GM21423 (cell line): ENCODE measurements at regions not wholly inside any gene's neighbourhood (a gene's known extent, or its start where the extent isn't known, plus 50 kb on each side); places are given as distances from the start of the nearest gene placed in this dataset.

Source experiments
- ATAC-seq: cut with Tn5 transposase; IDR thresholded peaks from one replicate; pipeline ENCODE4 v1.9.1; 2021; ENCODE audit warnings: mild to moderate bottlenecking, moderate library complexity; ENCODE audit not compliant: unreplicated experiment

DNA sequence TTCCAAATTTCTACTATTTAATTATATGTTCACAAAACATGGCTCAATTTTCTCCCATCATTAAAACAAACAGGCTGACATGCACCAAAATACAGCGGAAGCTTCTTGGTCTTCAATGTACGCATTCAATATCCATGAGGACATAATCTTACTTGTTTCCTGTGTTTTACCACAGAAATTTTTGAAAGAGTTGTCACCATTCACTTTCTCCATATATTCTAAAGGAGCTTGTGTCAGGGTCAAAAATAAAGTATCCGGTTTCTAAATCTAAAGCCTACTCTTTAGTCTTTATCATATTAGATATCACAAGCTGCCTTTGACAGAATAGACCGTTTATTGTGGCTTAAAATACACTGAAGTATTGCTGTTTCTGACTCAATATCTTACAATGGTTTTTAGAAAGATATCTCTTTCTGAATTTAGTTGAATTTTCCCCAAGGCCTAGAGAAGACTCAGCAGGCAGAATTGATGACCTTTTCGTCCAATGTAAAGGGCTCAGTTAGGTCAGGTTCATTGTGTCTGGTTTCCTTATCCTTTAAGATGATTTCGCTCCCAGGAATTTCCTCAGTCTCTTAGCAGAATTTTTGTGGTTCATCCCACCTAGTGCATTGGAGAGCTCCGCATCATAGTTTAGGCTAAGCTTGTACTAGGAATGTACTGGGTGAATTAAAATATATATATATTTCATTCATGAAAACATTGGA is 717.2 kb downstream of the NCAM2 start:
- no peak for ATAC-seq

DNA sequence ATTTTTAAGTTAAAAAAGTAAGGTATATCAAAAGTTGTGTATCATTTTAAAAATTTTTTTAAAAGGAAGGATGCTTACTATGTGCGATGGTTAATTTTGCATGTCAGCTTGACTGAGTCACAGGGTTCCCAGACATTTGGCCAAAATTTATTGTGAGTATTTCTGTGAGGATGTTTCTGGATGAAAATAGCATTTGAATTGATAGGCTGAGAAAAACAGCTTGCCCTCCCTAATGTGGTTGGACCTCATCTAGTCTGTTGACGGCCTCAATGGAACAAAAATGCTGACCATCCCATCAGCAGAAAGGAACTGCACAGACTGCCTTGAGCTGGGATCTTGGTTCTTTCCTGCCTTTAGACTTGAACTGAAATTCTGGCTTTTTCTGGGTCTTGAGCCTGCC is 724.5 kb downstream of the NCAM2 start:
- ATAC-seq: no peak

DNA sequence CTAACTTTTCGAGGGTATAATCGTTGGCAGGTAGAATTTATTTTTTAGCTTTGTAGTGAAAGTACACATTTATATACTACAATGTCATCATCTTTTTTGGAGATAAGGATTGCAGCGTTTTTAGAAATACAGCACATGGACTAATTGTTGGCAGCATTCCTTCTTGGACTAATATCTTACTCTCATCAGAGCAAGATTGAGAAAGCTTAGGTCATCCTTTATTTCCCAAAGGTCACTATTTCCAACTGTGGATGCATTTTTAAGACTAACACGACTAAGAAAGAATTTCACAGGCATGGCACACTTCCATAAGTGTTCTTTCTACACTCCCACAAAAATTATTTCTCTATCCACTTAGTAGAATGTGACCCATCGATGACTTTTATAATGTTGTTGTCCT is 732.3 kb downstream of the NCAM2 start:
- ATAC-seq: no peak

DNA sequence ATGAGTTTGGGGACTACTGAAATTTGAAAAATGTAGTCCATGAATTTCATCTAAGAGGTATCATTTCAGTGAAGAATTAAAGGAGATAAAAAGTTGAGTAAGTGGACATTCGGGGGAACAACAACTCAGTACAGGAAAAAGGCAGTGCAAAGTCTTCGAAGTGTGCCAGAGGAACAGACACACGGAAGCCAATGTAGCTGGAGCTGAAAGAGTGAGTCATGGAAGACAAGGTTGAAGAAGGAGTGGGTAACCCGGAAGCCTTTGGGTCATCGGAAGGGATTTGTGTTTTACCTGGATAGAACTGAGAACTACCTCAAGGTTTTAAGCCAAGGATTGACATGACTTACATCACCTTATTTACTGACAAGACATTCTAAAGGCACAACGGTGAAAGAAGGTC is 733.4 kb downstream of the NCAM2 start:
- no peak for ATAC-seq

DNA sequence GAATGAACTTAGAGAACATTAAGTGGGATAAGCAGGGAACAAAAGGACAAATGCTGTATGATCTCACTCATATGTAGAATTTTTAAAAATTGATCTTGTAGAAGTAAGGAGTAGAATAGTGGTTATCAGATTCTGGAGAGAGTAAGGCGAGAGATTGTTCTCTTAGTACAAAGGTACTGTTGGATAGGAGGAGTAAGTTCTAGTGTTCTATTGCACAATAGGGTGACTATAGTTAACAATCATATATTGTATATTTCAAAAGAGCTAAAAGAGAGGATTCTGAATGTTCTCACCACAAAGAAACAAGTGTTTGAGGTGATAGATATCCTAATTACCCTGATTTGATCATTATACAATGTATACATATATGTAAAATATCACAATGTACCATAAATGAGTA is 735.9 kb downstream of the NCAM2 start:
- no peak for ATAC-seq

DNA sequence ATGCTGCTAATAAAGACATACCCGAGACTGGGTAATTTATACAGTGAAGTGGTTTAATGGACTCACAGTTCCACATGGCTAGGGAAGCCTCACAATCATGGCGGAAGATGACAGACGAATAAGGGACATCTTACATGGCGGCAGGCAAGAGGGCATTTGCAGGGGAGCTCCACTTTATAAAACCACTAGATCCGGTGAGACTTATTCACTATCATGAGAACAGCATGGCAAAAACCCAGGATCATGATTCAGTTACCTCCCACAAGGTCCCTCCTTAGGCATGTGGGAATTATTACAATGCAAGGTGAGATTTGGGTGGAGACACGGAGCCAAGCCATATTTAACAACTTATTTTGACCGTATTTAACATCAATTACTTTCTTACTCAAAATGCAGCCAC is 739.0 kb downstream of the NCAM2 start:
- ATAC-seq: no peak

DNA sequence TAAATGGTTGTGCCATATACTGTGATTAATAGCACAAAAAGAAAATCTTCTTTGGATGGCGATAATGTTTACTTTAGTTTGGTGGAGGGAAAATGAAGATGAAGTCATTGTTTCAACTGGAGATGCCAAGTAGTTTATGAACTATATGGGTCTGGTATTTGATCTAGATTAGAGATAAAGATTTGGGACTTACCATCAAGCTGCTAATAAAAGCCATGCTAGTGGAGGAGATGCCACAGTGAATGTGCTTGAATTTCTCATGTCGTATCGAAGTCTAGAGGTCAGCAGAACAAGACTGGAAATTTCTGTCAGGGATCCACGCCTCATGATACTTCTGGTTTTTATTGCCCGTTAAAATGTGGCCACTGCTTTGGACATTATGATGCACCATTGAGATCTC is 742.0 kb downstream of the NCAM2 start:
- ATAC-seq: no peak

DNA sequence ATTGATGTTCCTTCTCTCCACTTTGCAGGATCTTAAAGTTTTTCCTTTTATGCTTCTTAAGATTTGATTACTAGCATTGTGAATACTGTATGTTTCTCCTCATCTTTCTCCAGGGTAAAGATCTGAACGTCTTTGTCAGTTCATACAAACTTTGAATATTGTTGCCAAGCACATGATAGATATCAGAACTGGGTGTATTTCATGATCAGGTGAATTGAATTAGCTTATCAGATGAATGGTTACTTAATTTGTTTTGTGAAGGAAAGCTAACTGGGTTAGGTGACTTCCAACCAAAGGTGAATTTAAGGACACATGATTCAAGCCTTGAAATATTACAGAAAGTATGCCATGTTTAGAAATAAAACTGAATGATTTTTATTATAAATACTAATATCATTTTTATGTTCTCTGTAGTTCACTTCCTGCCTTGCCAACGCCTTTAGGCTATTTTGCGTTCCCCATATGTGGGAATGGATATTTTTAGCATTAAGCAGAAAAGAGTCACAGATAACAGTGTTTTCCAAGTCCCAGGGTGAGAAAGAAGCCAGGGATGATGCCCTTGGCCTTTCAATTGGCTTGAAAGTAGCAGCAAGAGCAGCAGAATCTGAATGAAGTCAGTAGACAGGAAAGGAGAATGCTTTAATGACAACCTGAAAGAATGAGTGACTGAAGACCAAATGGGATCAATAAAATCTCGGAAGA is 752.1 kb downstream of the NCAM2 start:
- no peak for ATAC-seq

DNA sequence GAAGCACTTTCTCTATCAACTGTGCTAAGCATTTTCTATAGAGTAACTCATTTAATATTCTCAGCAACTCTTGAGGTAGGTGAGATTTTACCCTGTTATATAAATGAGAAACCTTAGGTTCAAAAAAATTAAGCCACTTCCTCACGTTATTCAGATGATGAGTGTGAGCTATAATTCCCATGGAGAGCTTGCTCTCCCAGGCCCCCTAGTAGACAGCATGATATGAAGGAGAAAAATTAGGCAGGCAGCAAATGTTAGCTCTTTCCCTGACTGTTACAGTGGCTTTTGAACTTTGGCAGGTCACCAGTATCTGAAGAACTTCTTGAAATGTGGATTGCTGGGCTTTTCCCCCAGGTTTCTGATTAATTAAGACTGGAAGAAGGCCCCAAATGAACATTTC is 753.1 kb downstream of the NCAM2 start:
- no peak for ATAC-seq

DNA sequence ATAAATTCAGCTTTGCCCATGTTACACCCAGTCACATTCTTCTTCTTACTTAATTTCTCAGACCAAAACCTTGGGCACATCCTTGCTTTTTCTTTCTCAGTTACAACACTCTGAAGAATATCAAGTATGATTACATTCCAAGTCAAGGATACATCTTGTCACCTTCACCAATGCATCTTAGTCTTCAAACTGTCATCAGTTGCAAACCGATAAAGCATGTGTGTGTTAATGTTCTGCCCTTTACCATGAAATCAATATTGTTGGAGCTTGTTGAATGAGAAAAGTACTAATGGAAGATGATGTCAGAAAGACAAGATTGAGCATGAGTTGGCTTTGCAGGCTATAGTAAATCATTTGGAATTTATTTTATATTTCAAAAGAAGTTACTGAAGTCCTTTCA is 764.6 kb downstream of the NCAM2 start:
- no peak for ATAC-seq

DNA sequence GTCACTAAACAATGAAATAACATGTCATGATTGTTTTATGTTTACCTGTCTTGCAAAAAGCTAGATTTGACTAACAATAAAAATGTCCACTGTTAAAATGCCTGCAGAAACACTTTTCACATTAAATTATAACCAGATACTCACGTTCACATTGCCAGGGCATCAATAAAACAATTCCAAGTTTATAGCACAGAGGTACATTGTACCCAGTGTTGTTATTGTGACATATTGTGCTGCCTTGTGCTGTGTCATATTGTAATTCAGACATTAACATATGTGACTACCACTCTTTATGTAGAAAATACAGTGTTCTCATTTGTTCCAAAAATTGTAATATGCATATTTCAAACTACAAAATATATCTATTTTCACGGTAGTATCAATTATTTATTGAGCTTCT is 766.1 kb downstream of the NCAM2 start:
- ATAC-seq: no peak

DNA sequence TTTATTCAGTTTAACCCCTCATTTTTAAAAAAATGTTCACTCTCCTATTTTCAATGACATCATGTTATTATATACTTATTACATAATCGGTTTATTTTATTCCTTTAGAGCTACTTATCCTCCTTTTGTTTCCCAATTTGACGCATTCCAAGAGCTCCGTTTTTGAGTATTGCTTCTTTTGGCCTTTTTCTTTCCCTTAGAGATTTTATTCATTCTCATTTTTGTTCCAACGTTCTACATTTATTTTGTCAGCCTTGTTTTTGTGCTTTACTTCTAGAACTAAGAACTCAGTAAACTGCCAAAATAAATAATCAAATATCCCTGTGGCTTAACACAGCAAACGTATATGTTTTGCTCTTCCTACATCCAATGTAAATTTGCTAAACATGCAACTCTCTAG is 769.1 kb downstream of the NCAM2 start:
- ATAC-seq: no peak

DNA sequence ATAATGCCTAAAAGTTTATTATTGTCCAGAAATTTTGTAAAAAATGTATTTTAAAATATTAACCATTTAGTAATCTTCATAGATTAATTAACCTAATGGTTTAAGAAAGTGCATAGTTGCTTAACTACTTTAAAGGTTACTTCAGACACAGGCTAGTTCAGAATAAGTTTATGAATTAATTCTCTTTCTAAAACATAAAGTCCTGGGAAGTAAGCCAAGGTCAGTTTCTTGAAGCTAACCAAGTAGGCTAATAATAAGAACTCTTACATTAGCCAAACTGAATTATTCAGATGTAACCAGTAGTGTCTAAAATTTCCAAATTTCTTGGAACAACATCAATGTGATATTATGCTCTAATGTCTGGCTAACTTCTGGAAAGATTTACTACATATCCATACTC is 790.4 kb downstream of the NCAM2 start:
- no peak for ATAC-seq

DNA sequence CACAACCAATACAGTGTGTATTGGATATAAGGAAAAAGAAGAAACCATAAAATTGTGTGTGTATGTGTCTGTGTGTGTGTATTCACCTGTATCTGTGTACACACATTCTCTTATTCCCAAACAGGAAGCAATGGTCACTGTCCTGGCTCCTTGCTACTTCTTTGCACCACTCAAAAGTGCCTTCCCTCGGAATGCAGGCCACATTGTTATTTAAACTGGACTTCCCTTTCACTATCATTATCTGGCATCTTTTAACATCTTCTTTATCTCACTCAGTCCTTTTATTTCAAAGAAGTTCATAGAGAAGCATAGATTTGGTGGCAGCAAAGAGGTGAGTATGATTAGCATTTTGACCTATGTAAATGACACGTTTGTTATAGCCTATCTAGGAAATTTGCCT is 803.7 kb downstream of the NCAM2 start:
- ATAC-seq: no peak

DNA sequence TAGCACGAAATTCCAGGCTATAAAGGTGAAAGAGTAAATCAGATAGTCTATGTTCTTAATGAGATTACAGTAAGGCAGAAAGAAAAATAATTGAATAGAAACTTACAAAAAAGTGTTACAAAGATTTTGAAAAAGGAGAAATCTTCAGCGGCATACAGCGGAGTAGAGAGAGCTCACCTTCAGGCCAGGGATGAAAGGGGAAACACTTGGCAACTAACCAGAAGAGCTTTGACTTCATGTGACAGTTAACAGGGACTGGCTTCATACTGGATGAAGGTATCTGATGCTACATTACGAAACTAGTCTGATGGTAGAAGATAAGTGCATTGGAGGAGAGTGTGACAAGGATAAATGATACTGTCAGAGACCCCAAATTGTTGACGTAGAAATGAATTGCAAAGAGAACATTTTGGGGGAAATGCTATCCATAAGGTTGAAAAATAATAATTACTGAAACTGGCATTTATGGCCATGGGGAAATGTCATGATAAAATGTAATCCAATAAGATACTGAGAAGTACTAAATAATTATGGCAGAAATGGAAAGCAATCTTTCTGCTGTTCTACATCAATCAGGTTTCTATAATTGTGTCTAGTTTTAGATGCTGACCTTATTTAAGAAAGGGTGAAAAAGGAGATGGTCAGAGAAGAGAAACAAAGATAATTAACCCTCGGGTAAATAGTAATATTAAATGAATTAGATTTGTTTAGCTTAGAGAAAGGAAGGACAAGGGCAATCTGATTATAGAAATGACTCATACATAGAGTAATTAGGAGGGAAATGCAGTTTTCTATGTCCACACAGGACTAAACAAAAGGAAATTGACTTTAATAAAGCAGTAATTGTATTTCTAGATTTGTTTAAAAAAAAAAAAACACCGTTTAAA is 808.7 kb downstream of the NCAM2 start:
- ATAC-seq: no peak

DNA sequence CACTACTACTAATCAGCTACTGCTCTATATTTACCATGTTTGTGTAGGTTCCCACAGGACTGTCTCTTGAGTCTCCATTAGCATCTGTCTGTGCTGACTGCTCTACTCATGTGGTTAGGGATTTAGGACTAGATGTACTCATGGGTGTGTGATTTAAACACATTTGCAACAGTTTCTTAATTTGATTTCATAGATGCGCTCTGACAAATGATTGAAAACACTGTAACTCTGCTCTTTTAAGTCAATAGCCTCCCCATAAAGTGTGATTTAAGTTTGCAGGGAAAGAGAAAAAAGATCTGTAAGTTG is 809.3 kb downstream of the NCAM2 start:
- no peak for ATAC-seq

DNA sequence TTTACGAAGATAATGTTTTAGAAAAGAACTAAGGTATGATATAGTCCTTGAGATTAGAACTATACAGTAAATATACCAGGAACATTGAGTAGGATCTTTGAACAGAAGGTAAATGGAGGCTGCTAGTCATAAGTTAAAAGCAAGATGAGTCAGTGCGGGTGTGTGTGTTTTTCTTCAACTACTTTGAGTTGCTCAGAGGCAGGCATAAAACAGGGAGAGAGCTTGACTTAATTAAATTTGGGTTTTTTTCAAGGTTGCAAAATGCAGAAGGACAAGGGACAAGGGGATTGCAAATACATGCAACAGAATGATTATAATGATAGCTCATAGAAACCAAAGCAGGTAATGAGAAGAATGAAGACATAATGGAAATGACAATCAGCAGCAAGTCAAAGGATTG is 815.1 kb downstream of the NCAM2 start:
- no peak for ATAC-seq

DNA sequence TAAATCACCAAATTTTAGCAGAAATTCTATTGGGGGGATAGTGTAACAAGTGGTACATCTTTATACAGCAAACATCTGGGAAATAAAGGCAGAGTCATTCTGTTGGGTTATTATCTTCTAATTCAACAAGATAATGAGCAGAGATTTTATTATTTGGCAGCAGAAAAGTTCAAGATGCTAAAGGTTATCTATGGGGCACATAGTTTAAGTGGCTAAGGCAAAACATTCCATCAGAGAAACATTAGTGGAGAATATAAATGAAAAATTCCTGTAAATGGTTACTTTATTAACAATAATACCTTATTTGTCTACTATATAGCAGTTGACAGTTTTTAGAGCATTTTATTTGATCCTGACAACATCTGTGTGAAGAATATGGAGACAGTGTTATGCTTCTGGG is 815.7 kb downstream of the NCAM2 start:
- no peak for ATAC-seq

DNA sequence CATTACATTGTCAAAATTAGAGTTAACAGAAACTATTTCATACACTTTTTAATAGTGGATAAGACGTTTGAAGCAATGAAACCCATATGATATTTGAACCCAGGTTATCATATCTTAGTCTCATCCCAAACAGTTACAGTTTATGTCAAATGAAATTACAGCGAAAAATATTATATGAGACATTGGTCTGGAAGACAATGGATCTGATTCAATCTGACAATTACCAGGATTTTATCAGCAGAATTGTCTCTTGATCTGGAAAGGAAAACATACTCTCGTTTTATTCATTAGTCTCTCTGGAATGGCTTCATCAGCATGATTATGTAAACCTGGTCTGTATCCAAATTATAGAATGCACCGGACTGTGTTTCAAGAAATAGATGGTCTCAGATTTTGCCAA is 818.6 kb downstream of the NCAM2 start:
- no peak for ATAC-seq

DNA sequence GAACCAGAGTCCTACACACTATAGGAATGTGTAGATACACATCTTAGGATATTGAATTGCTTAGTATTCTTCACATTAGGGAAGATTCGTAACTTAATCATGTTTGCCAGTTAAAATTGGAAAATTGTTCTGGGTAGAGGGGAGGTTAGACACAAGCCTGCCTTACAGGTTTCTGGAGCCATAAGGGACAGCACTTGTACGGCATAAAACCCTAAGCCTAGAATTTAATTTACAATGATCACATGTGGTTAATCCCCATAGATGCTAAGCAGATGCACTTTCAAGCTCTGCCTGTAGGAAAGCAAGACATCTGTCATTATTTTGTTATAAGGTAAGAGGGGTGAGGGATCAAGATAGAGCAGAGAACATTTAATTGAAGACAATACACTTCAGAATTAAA is 820.7 kb downstream of the NCAM2 start:
- no peak for ATAC-seq

DNA sequence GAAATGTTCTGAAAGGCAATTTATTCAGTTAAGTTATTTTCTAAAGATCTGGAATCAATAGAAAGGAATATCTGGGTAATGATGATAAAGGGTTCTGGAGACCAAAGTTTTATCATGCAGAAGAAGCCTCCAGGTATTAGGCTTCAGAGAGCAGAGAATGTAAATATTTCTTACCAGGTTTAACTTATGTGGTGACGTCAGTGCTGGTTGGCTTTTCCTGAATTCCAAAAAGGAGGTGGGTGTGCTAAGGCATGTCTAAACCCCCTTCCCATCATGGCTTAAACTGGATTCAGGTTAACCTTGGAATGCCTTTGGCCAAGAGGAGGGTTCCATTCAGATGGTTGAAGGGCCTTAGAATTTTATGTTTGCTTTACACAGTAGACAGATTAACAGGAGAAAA is 829.9 kb downstream of the NCAM2 start:
- no peak for ATAC-seq

DNA sequence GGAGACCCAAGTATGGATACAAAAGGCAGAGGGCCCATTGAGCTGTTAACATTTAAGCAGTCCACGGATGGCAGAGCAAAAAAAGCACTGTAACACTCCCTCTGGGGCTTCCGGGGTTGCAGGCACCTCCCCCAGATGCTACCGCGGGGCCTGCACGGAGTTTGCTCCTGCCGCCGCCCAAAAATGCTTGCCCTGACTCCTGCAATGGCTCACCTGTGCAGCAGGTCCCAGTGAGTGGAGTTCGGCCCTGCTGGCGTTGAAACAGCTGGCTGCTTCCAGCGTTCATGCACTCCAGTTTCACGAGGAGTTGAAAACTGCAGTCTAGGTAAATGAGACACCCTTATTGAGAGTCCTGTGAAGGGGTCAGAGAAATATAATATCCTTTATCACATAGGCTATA is 832.8 kb downstream of the NCAM2 start:
- ATAC-seq: no peak
